GM23338 (cell line): ENCODE measurements at regions not wholly inside any gene's neighbourhood (a gene's known extent, or its start where the extent isn't known, plus 50 kb on each side); places are given as distances from the start of the nearest gene placed in this dataset.

Source experiments
- EZH2 ChIP-seq: fragments of 200-600 bp; sonication (generic); IDR thresholded peaks from one replicate; pipeline ENCODE4 v1.8.0; 2017; ENCODE audit warnings: antibody characterized with exemption, mild to moderate bottlenecking, low read depth; ENCODE audit not compliant: unreplicated experiment
- EZH2phosphoT487 ChIP-seq: fragments of 200-600 bp; sonication (generic); IDR thresholded peaks from one replicate; pipeline ENCODE4 v1.8.1; 2018; ENCODE audit warnings: antibody characterized with exemption; ENCODE audit not compliant: unreplicated experiment
- POLR2AphosphoS5 ChIP-seq: IDR thresholded peaks from 2 replicates; pipeline ENCODE4 v1.6.1; 2016; ENCODE audit warnings: antibody characterized with exemption, low read depth
- TF ChIP-seq, protein P1 (sequence below), 2 experiments: fragments of 200-600 bp in 1 of 2; sonication (generic) in 1 of 2; conservative IDR thresholded peaks; 2 replicates each; pipeline versions ENCODE4 v1.5.1 to v1.6.1; 2016 to 2017; ENCODE audit warnings: antibody characterized with exemption in 2 of 2, low read depth in 2 of 2, mild to moderate bottlenecking in 2 of 2, moderate library complexity in 1 of 2

DNA sequence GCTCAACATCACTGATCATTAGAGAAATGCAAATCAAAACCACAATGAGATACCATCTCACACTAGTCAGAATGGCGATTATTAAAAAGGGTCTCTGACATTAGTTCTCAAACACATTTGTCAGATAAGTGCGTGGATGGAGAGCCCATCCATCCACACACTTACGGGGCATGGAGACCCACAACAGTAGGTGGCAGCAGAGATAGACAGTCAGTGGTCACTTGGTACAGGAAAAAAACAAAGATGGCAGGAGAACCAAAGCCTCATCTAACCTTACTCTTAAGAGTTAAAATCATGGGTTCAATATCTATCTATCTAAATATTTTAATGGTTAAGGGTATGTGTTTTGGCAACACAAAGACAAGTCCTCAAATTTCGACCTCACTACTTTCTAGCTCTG is 1378.7 kb upstream of the C9orf72 start:
- TF ChIP-seq EZH2, result no peak
- TF ChIP-seq, protein P1, sequence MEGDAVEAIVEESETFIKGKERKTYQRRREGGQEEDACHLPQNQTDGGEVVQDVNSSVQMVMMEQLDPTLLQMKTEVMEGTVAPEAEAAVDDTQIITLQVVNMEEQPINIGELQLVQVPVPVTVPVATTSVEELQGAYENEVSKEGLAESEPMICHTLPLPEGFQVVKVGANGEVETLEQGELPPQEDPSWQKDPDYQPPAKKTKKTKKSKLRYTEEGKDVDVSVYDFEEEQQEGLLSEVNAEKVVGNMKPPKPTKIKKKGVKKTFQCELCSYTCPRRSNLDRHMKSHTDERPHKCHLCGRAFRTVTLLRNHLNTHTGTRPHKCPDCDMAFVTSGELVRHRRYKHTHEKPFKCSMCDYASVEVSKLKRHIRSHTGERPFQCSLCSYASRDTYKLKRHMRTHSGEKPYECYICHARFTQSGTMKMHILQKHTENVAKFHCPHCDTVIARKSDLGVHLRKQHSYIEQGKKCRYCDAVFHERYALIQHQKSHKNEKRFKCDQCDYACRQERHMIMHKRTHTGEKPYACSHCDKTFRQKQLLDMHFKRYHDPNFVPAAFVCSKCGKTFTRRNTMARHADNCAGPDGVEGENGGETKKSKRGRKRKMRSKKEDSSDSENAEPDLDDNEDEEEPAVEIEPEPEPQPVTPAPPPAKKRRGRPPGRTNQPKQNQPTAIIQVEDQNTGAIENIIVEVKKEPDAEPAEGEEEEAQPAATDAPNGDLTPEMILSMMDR (conservative IDR thresholded peaks at IDR 0.05; ENCODE audit: low read depth in 2 of 2), result peak; percentile 51 to 69
- TF ChIP-seq EZH2phosphoT487, result no peak
- no peak for TF ChIP-seq POLR2AphosphoS5
